A673 (cell line): ENCODE measurements at regions not wholly inside any gene's neighbourhood (a gene's known extent, or its start where the extent isn't known, plus 50 kb on each side); places are given as distances from the start of the nearest gene placed in this dataset.
A peak's percentile ranks its signal among the peaks of the same experiment; 100 is the strongest.

Source experiments
- BruUV-seq: library from RNA; stranded (reverse); fragments of 400-500 nt; replicated peaks from 2 replicates; lab custom pipeline; 2021; lab: Mats Ljungman, UMichigan
- CTCF ChIA-PET: fragments of 300-600 bp; sonication (Branson Sonifier 250); formaldehyde crosslinking; loops from one replicate; lab custom pipeline; 2022; ENCODE audit warnings: antibody characterized with exemption; lab: Charles Lee
- POLR2A ChIA-PET: fragments of 300-600 bp; sonication (Branson Sonifier 250); formaldehyde crosslinking; loops from one replicate; lab custom pipeline; 2022; ENCODE audit warnings: antibody characterized with exemption; ENCODE audit not compliant: low non-redundant PET; lab: Charles Lee
- DNase-seq: peaks from one replicate; pipeline ENCODE4 v3.0.0-alpha.2; 2015; ENCODE audit warnings: low spot score
- H3K27ac ChIP-seq: fragments of 200-600 bp; sonication (generic); 2 replicates; pipeline ENCODE4 v1.5.1; 2016; ENCODE audit warnings: mixed run types, low read depth, mild to moderate bottlenecking, mixed read lengths, antibody characterized with exemption, low read length; ENCODE audit not compliant: poor library complexity, severe bottlenecking
- H3K27me3 ChIP-seq: fragments of 200-600 bp; sonication (generic); replicated peaks from 2 replicates; pipeline ENCODE4 v1.6.1; 2017; ENCODE audit warnings: mixed run types, low read depth, mild to moderate bottlenecking, mixed read lengths, antibody characterized with exemption, low read length; ENCODE audit not compliant: insufficient read depth, poor library complexity
- H3K36me3 ChIP-seq: fragments of 200-600 bp; sonication (generic); 2 replicates; pipeline ENCODE4 v1.6.1; 2016; ENCODE audit warnings: mixed run types, mild to moderate bottlenecking, mixed read lengths, antibody characterized with exemption, low read length; ENCODE audit not compliant: insufficient read depth, poor library complexity, severe bottlenecking
- H3K4me1 ChIP-seq: fragments of 200-600 bp; sonication (generic); 2 replicates; pipeline ENCODE4 v1.6.1; 2017; ENCODE audit warnings: mixed run types, mild to moderate bottlenecking, mixed read lengths, antibody characterized with exemption, low read length; ENCODE audit not compliant: insufficient read depth, poor library complexity, severe bottlenecking
- H3K4me3 ChIP-seq: fragments of 200-600 bp; sonication (generic); 2 replicates; pipeline ENCODE4 v1.5.1; 2016; ENCODE audit warnings: low read depth, mixed run types, mild to moderate bottlenecking, mixed read lengths, low read length; ENCODE audit not compliant: poor library complexity, severe bottlenecking
- H3K9me3 ChIP-seq: fragments of 200-600 bp; sonication (generic); 2 replicates; pipeline ENCODE4 v1.6.1; 2016; ENCODE audit warnings: mixed run types, low read depth, mild to moderate bottlenecking, mixed read lengths, antibody characterized with exemption, low read length; ENCODE audit not compliant: poor library complexity, severe bottlenecking
- CTCF ChIP-seq: fragments of 300-800, 200-600 bp; sonication (generic); conservative IDR thresholded peaks from 2 replicates; pipeline ENCODE4 v1.5.1; 2017; ENCODE audit warnings: low read depth, mild to moderate bottlenecking, antibody characterized with exemption, low read length, moderate library complexity, mixed read lengths
- EZH2 ChIP-seq: fragments of 200-600 bp; sonication (generic); IDR thresholded peaks from 2 replicates; pipeline ENCODE4 v1.6.1; 2017; ENCODE audit warnings: borderline replicate concordance, low read depth, mild to moderate bottlenecking, mixed read lengths, antibody characterized with exemption, low read length; ENCODE audit not compliant: poor library complexity, severe bottlenecking
- intact Hi-C: fragments of 100-400 bp; cut with micrococcal nuclease; formaldehyde crosslinking; loops from one replicate; pipeline ENCODE4 v1.10.0; 2022; ENCODE audit not compliant: unreplicated experiment

GRCh38 chr14:85310491-85311272 is 219.3 kb upstream of the FLRT2 start:
- intact Hi-C loops = no loop called here
- Histone ChIP-seq H3K36me3 (no peaks in the 10 kb centered on the region), H3K4me3 (no peak overlapping the region), H3K9me3 (no peaks in the 10 kb centered on the region), H3K27me3 (no peaks in the 10 kb centered on the region), H3K4me1 (peaks cover 6% of the 10 kb centered on the region), H3K27ac (no peak overlapping the region)
- DNase-seq = no peak
- no TSS peak for BruUV-seq
- ChIA-PET CTCF (no interaction called here), POLR2A (no interaction called here)
- no peak for TF ChIP-seq CTCF
- TF ChIP-seq EZH2 = no peak

GRCh38 chr14:85313560-85314207 is 216.3 kb upstream of the FLRT2 start:
- Histone ChIP-seq H3K36me3 (no peaks in the 10 kb centered on the region), H3K27ac (no peak overlapping the region), H3K27me3 (no peaks in the 10 kb centered on the region), H3K4me3 (no peak overlapping the region), H3K4me1 (peaks cover 12% of the 10 kb centered on the region), H3K9me3 (no peaks in the 10 kb centered on the region)
- BruUV-seq = no TSS peak
- no peak for TF ChIP-seq CTCF
- TF ChIP-seq EZH2 = no peak
- ChIA-PET CTCF (no interaction called here), POLR2A (interaction anchor here (0.8 kb wide), 1 partner anchor 24 kb away, joined by 3 read pairs; no protein-coding TSS in a partner anchor)
- DNase-seq = no peak
- intact Hi-C loops = no loop called here

- Histone ChIP-seq H3K27me3 (no peaks in the 10 kb centered on the region), H3K36me3 (no peaks in the 10 kb centered on the region), H3K4me3 (no peak overlapping the region), H3K27ac (no peak overlapping the region), H3K4me1 (peaks cover 12% of the 10 kb centered on the region), H3K9me3 (no peaks in the 10 kb centered on the region)
- ChIA-PET POLR2A (no interaction called here), CTCF (no interaction called here)
- TF ChIP-seq EZH2 (no peak), CTCF (no peak)
- no TSS peak for BruUV-seq
- peak; percentile 9 for DNase-seq
- intact Hi-C loops = no loop called here
These were observed 214.7 kb upstream of the FLRT2 start for GRCh38 chr14:85315290-85315689.
